Lower leg skin (tissue), 4 donors: ENCODE measurements at regions not wholly inside any gene's neighbourhood (a gene's known extent, or its start where the extent isn't known, plus 50 kb on each side); places are given as distances from the start of the nearest gene placed in this dataset.

Experiments
- DNase-seq, 2 donors: peaks; one replicate each; pipeline ENCODE4 v3.0.0-alpha.2; 2019; ENCODE audit warnings: low spot score in 2 of 2
- H3K4me3 ChIP-seq: fragments of 200-600 bp; sonication (generic); 2 replicates; pipeline ENCODE4 v1.5.1; 2017; ENCODE audit warnings: mild to moderate bottlenecking, low read depth; ENCODE audit not compliant: poor library complexity, severe bottlenecking
- POLR2A ChIP-seq, 2 donors: fragments of 450-650 bp; IDR thresholded peaks; one replicate each; pipeline ENCODE4 v1.6.1; 2016 to 2017; ENCODE audit warnings: antibody characterized with exemption in 2 of 2, mild to moderate bottlenecking in 1 of 2, moderate library complexity in 1 of 2
- WGBS, 2 donors: methylation state at CpG; one replicate each; pipeline ENCODE4 v1.1.5; 2018; 5-methylcytosine and 5-hydroxymethylcytosine counted together
- intact Hi-C: fragments of 100-400 bp; cut with DNase I; formaldehyde crosslinking; loops from one replicate; pipeline ENCODE4 v1.15.0; 2023; ENCODE audit warnings: low total_unique reads
- TF ChIP-seq, protein P1 (sequence below), 3 donors: fragments of 450-650 bp; IDR thresholded peaks; one replicate each; pipeline ENCODE4 v1.5.1; 2016; ENCODE audit warnings: antibody characterized with exemption in 3 of 3, mild to moderate bottlenecking in 3 of 3, moderate library complexity in 2 of 3

DNA sequence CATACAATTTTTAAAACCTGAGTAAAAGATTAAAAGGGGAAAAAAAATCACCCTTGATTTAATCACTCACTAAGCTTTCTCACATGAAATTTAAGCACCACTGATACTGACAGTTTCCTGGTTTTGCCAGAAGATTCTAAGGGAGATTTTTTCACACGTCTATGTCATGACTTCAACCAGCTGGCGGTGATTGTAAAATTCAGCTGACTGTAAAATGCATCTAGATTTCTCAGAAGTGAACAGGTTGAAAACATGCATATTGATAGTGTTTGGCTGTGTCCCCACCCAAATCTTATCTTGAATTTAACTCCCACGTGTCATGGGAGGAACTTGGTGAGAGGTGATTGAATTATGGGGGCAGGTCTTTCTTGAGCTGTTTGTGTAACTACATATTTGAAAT lies 566.8 kb downstream of the PCDH18 start:
- intact Hi-C loops, result no loop called here
- no peak for TF ChIP-seq POLR2A (IDR thresholded peaks at IDR 0.05)
- TF ChIP-seq, protein P1, sequence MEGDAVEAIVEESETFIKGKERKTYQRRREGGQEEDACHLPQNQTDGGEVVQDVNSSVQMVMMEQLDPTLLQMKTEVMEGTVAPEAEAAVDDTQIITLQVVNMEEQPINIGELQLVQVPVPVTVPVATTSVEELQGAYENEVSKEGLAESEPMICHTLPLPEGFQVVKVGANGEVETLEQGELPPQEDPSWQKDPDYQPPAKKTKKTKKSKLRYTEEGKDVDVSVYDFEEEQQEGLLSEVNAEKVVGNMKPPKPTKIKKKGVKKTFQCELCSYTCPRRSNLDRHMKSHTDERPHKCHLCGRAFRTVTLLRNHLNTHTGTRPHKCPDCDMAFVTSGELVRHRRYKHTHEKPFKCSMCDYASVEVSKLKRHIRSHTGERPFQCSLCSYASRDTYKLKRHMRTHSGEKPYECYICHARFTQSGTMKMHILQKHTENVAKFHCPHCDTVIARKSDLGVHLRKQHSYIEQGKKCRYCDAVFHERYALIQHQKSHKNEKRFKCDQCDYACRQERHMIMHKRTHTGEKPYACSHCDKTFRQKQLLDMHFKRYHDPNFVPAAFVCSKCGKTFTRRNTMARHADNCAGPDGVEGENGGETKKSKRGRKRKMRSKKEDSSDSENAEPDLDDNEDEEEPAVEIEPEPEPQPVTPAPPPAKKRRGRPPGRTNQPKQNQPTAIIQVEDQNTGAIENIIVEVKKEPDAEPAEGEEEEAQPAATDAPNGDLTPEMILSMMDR (IDR thresholded peaks at IDR 0.05), result no peak
- no peak for DNase-seq
- H3K4me3 ChIP-seq, result no peak overlapping the region
- 48 to 62% methylated on average over 3 of the region's 3 CpGs for WGBS, 2 donors

DNA sequence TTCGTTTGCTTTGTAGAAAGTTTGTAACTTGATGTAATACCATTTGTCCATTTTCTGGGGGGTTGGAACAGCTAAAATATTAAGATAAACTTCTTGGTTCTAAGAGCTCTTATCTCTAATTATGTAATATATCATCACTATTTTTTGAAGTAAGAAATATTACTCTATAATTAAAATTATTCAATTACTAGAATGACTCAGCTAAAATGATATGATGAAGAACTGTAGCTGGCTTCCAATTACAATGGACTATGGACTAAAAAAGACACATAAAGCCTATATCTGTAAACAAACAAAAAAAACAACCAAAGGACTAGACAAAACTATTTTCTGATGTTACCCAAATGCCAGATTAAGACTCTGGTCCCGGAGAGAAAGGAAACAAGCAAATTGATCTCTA lies 569.4 kb downstream of the PCDH18 start:
- H3K4me3 ChIP-seq, result no peak overlapping the region
- 75 to 83% methylated on average over 2 of the region's 2 CpGs for WGBS, 2 donors
- no peak for DNase-seq
- TF ChIP-seq POLR2A (IDR thresholded peaks at IDR 0.05), result no peak
- TF ChIP-seq, protein P1 (IDR thresholded peaks at IDR 0.05), result no peak
- intact Hi-C loops, result no loop called here

DNA sequence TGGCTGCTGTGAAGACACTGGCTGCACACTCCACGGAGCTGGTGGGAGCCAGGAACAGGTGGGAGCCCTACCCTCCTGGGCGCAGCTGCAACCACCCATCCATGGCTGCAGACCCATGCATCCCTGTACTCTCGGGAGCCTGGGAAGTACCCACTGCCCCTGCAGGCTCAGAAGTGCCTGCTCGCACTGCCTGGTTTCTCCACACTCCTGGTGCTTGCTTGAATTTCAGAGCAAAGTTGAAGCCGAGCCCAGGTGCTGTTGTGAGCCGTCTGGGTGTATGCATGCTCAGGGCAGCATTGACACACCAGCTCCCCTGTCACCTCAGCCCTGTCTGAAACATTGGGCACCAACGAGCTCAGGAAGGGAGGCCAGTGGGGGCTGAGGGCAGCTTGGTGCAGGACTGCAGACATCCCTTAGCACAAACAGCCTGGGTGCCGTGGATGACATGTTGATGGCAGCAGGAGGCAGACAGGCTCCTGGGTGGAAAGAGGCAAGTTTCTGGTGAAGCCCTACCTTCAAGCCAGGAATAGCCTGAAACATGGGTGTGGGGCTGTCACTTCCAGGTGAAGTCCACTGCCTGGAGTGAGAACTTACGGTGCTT lies 585.9 kb downstream of the PCDH18 start:
- no peak for DNase-seq
- H3K4me3 ChIP-seq, result no peak overlapping the region
- intact Hi-C loops, result no loop called here
- WGBS, 2 donors, result 86 to 89% methylated on average over 9 of the region's 9 CpGs
- TF ChIP-seq POLR2A (IDR thresholded peaks at IDR 0.05), result no peak
- TF ChIP-seq, protein P1 (IDR thresholded peaks at IDR 0.05), result no peak

DNA sequence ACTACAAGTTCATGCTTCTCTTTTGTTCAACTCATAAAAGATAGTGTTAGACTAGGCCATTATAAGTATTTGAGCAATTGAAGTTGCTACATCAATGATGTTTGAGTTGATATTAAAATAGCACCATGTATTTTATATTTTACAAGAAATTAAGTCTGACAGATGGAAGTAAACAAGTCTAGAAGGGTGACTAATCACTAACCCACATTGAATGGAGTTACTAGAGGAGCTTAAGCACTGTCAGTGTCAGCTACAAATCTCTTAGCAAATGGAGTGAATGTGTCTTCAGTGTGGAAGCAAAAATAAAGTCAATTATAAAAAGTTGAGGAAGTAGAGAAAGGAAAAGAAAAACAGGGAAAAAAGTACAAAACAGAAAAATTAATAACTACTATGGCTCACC lies 592.5 kb downstream of the PCDH18 start:
- H3K4me3 ChIP-seq, result no peak overlapping the region
- DNase-seq, result no peak
- TF ChIP-seq POLR2A (IDR thresholded peaks at IDR 0.05), result no peak
- TF ChIP-seq, protein P1 (IDR thresholded peaks at IDR 0.05), result no peak
- intact Hi-C loops, result no loop called here

DNA sequence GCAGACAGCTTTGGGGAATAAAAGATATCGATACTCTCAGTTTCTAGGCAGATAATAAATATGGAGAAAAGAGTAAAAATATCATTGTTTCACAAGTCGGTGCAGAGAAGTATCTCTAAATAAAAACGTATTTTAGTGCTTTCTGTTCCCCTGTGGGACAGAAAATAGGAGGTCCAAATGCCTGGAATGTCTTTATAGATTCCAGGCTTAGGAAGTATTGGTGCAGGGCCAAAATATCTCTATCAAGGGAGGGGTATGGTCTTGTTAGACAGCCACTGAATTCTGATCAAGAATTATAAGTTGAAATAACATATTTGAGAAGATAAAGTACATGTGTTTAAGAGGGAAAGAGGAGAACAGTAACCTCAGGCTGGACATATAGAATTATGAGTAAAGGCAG lies 596.4 kb downstream of the PCDH18 start:
- no peak overlapping the region for H3K4me3 ChIP-seq
- 38 to 42% methylated on average over 3 of the region's 3 CpGs for WGBS, 2 donors
- TF ChIP-seq, protein P1 (IDR thresholded peaks at IDR 0.05), result no peak
- TF ChIP-seq POLR2A (IDR thresholded peaks at IDR 0.05), result no peak
- intact Hi-C loops, result no loop called here
- no peak for DNase-seq

DNA sequence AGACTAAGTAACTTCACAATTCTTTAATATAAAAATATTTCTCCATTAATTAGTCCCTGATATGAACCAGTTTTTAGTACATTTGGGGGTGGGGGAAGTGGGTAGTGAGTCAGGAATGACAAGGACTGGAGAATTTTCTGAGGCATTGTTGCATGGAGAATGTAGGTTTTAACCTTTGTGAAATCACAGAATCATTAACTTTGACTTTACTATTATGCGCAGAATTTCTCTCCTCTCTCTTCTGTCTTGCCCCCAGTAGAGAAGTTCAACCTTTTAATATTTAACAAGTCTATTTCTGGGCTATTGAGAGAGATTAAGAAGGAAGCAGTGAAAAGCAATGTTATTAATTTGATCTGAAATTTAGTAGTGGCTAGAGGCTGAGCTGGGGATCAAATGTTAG lies 597.0 kb downstream of the PCDH18 start:
- 87 to 97% methylated on average over 1 of the region's 1 CpG for WGBS, 2 donors
- intact Hi-C loops, result no loop called here
- TF ChIP-seq POLR2A (IDR thresholded peaks at IDR 0.05), result no peak
- TF ChIP-seq, protein P1 (IDR thresholded peaks at IDR 0.05), result no peak
- no peak overlapping the region for H3K4me3 ChIP-seq
- no peak for DNase-seq
